Liver (tissue), 8 donors: ENCODE measurements at regions not wholly inside any gene's neighbourhood (a gene's known extent, or its start where the extent isn't known, plus 50 kb on each side); places are given as distances from the start of the nearest gene placed in this dataset.

ENCODE experiments used
- DNase-seq: peaks from one replicate; pipeline ENCODE4 v3.0.0-alpha.2; 2017; ENCODE audit warnings: low spot score
- H3K27ac ChIP-seq, 2 donors: one replicate each; pipeline ENCODE4 v1.7.0; 2013; ENCODE audit warnings: inconsistent platforms in 2 of 2, low read length in 2 of 2, control low read depth in 1 of 2, low read depth in 1 of 2, mild to moderate bottlenecking in 1 of 2
- H3K27me3 ChIP-seq, 4 donors: one replicate each; pipeline versions ENCODE4 v1.6.1 to v1.7.0; 2013; ENCODE audit warnings: low read length in 3 of 4, inconsistent platforms in 1 of 4, mild to moderate bottlenecking in 1 of 4, moderate library complexity in 1 of 4; ENCODE audit not compliant: control insufficient read depth in 4 of 4, insufficient read depth in 4 of 4
- H3K36me3 ChIP-seq, 4 donors: one replicate each; pipeline versions ENCODE4 v1.6.1 to v1.7.0; 2013; ENCODE audit warnings: low read length in 3 of 4, mild to moderate bottlenecking in 3 of 4, low read depth in 1 of 4, moderate library complexity in 1 of 4; ENCODE audit not compliant: control insufficient read depth in 4 of 4, insufficient read depth in 3 of 4
- H3K4me1 ChIP-seq, 4 donors: one replicate each; pipeline versions ENCODE4 v1.6.1 to v1.7.0; 2013; ENCODE audit warnings: low read length in 3 of 4, mild to moderate bottlenecking in 3 of 4, moderate library complexity in 1 of 4; ENCODE audit not compliant: control insufficient read depth in 4 of 4, insufficient read depth in 4 of 4
- H3K4me3 ChIP-seq, 3 donors: one replicate each; pipeline versions ENCODE4 v1.6.1 to v1.7.0; 2013; ENCODE audit warnings: low read length in 3 of 3, control low read depth in 1 of 3, low read depth in 1 of 3, mild to moderate bottlenecking in 1 of 3
- H3K9ac ChIP-seq, 2 donors: one replicate each; pipeline ENCODE4 v1.7.0; 2013; ENCODE audit warnings: low read length in 2 of 2, mild to moderate bottlenecking in 2 of 2, moderate library complexity in 2 of 2, control low read depth in 1 of 2, low read depth in 1 of 2
- H3K9me3 ChIP-seq, 4 donors: one replicate each; pipeline versions ENCODE4 v1.6.1 to v1.7.0; 2013; ENCODE audit warnings: low read length in 3 of 4; ENCODE audit not compliant: control insufficient read depth in 4 of 4
- CTCF ChIP-seq: fragments of 150-350 bp; IDR thresholded peaks from 2 replicates; pipeline ENCODE4 v1.5.1; 2017; ENCODE audit warnings: improper control_type of control experiment, low read depth, low read length; ENCODE audit not compliant: missing input control
- FOXA1 ChIP-seq: IDR thresholded peaks from 2 replicates; pipeline ENCODE4 v1.6.1; 2016; ENCODE audit warnings: antibody characterized with exemption
- FOXA2 ChIP-seq: IDR thresholded peaks from 2 replicates; pipeline ENCODE4 v1.6.1; 2016; ENCODE audit warnings: antibody characterized with exemption
- GABPA ChIP-seq, 2 donors: IDR thresholded peaks in 1 of 2; conservative IDR thresholded peaks in 1 of 2; 2 replicates each; pipeline ENCODE4 v1.6.1; 2016; ENCODE audit warnings: antibody characterized with exemption in 2 of 2, mild to moderate bottlenecking in 1 of 2, moderate library complexity in 1 of 2
- HNF4G ChIP-seq: IDR thresholded peaks from 2 replicates; pipeline ENCODE4 v1.6.1; 2016; ENCODE audit warnings: antibody characterized with exemption
- JUND ChIP-seq, 2 donors: IDR thresholded peaks; 2 replicates each; pipeline ENCODE4 v1.6.1; 2016; ENCODE audit warnings: antibody characterized with exemption in 2 of 2
- RAD21 ChIP-seq, 2 donors: IDR thresholded peaks; 2 replicates each; pipeline ENCODE4 v1.6.1; 2016; ENCODE audit warnings: antibody characterized with exemption in 2 of 2, mild to moderate bottlenecking in 2 of 2
- REST ChIP-seq: IDR thresholded peaks from 2 replicates; pipeline ENCODE4 v1.6.1; 2016; ENCODE audit warnings: antibody characterized with exemption, mild to moderate bottlenecking
- SP1 ChIP-seq: IDR thresholded peaks from 2 replicates; pipeline ENCODE4 v1.6.1; 2018; ENCODE audit warnings: antibody characterized with exemption, mild to moderate bottlenecking
- YY1 ChIP-seq: IDR thresholded peaks from 2 replicates; pipeline ENCODE4 v1.6.1; 2016; ENCODE audit warnings: antibody characterized with exemption, mild to moderate bottlenecking
- ZBTB33 ChIP-seq: IDR thresholded peaks from 2 replicates; pipeline ENCODE4 v1.6.1; 2016; ENCODE audit warnings: antibody characterized with exemption
- WGBS: extraction: QIAGEN DNeasy Blood & Tissue Kit; methylation state at CpG from one replicate; pipeline ENCODE4 v1.1.7; 2013; 5-methylcytosine and 5-hydroxymethylcytosine counted together
- donor health status: healthy.
- donor health status: healthy.
- donor health status: healthy.
- donor health status: healthy.
- donor health status: healthy.

- H3K27me3 ChIP-seq: no peaks in the 10 kb centered on the region
- no peaks in the 10 kb centered on the region for H3K36me3 ChIP-seq
- no peak overlapping the region for H3K4me3 ChIP-seq
- H3K27ac ChIP-seq: no peak overlapping the region
- 70% methylated on average over 2 of the region's 2 CpGs for WGBS
- DNase-seq: no peak
- no peak overlapping the region for H3K9ac ChIP-seq
- no peak for TF ChIP-seq RAD21 (IDR thresholded peaks at IDR 0.05)
- TF ChIP-seq REST: no peak
- TF ChIP-seq FOXA2: no peak
- no peak for TF ChIP-seq ZBTB33
- TF ChIP-seq YY1: no peak
- TF ChIP-seq HNF4G: no peak
- TF ChIP-seq JUND (IDR thresholded peaks at IDR 0.05): no peak
- TF ChIP-seq CTCF: no peak
- TF ChIP-seq FOXA1: no peak
- TF ChIP-seq SP1: no peak
- peaks cover 0 to 2% (median 0%) of the 10 kb centered on the region in 4 donors for H3K9me3 ChIP-seq
- H3K4me1 ChIP-seq: no peaks in the 10 kb centered on the region
Measured at GRCh38 chr1:219042769-219043168, 130.9 kb upstream of the LYPLAL1 start.

GRCh38 chr1:219045246-219045645 is 128.4 kb upstream of the LYPLAL1 start:
- WGBS: 94% methylated on average over 3 of the region's 3 CpGs
- DNase-seq: no peak
- Histone ChIP-seq H3K4me3 (no peak overlapping the region), H3K9me3 (peaks cover 0 to 2% (median 0%) of the 10 kb centered on the region in 4 donors), H3K9ac (no peak overlapping the region), H3K27ac (no peak overlapping the region), H3K36me3 (no peaks in the 10 kb centered on the region), H3K4me1 (no peaks in the 10 kb centered on the region), H3K27me3 (no peaks in the 10 kb centered on the region)
- TF ChIP-seq ZBTB33: no peak
- no peak for TF ChIP-seq GABPA (IDR thresholded peaks at IDR 0.05 in 1 of 2, conservative IDR thresholded peaks at IDR 0.05 in 1 of 2)
- TF ChIP-seq CTCF: no peak
- no peak for TF ChIP-seq JUND (IDR thresholded peaks at IDR 0.05)
